WERI-Rb-1 (cell line): ENCODE measurements at regions not wholly inside any gene's neighbourhood (a gene's known extent, or its start where the extent isn't known, plus 50 kb on each side); places are given as distances from the start of the nearest gene placed in this dataset.
"Not testable (repeated sequence)": the region's sequence is repeated elsewhere in the genome, so short reads cannot be mapped to it uniquely, and the experiment has no call there.

Experiments used
- DNase-seq: peaks from one replicate; pipeline ENCODE4 v3.0.0-alpha.2; 2020
- H3K27ac ChIP-seq: fragments of 250-450 bp; sonication (Bioruptor Pico); 2 replicates; pipeline ENCODE4 v1.5.1; 2020; ENCODE audit warnings: mild to moderate bottlenecking, moderate library complexity
- H3K27me3 ChIP-seq: fragments of 250-450 bp; sonication (Bioruptor Pico); 2 replicates; pipeline ENCODE4 v1.5.1; 2021; ENCODE audit warnings: mild to moderate bottlenecking, low read depth, moderate library complexity; ENCODE audit not compliant: insufficient read depth, severe bottlenecking
- H3K36me3 ChIP-seq: fragments of 250-450 bp; sonication (Bioruptor Pico); 2 replicates; pipeline ENCODE4 v1.5.1; 2020; ENCODE audit warnings: mild to moderate bottlenecking, moderate library complexity
- H3K4me3 ChIP-seq: 2 replicates; pipeline ENCODE4 v1.5.1; 2011; ENCODE audit warnings: low read depth, mild to moderate bottlenecking, control low read depth, low read length
- H3K9me3 ChIP-seq: fragments of 250-450 bp; sonication (Bioruptor Pico); 2 replicates; pipeline ENCODE4 v1.5.1; 2021; ENCODE audit warnings: mild to moderate bottlenecking, moderate library complexity; ENCODE audit not compliant: severe bottlenecking
- CTCF ChIP-seq: IDR thresholded peaks from 2 replicates; pipeline ENCODE4 v1.5.1; 2011; ENCODE audit warnings: low read depth, mild to moderate bottlenecking, control low read depth, inconsistent platforms, low read length

- no peak for TF ChIP-seq CTCF
- no peaks in the 10 kb centered on the region for H3K36me3 ChIP-seq
- no peak for DNase-seq
- H3K27me3 ChIP-seq = peaks cover 64% of the 10 kb centered on the region
- H3K4me3 ChIP-seq = no peak overlapping the region
- no peaks in the 10 kb centered on the region for H3K9me3 ChIP-seq
- H3K27ac ChIP-seq = no peak overlapping the region
Measured at GRCh38 chr11:134844838-134845237, 432.8 kb upstream of the B3GAT1 start.

- Histone ChIP-seq H3K9me3 (no peaks in the 10 kb centered on the region), H3K27ac (no peak overlapping the region), H3K4me3 (no peak overlapping the region), H3K27me3 (peaks cover 68% of the 10 kb centered on the region), H3K36me3 (no peaks in the 10 kb centered on the region)
- DNase-seq = no peak
- no peak for TF ChIP-seq CTCF
Measured at GRCh38 chr11:134843735-134844134, 431.7 kb upstream of the B3GAT1 start.

DNA sequence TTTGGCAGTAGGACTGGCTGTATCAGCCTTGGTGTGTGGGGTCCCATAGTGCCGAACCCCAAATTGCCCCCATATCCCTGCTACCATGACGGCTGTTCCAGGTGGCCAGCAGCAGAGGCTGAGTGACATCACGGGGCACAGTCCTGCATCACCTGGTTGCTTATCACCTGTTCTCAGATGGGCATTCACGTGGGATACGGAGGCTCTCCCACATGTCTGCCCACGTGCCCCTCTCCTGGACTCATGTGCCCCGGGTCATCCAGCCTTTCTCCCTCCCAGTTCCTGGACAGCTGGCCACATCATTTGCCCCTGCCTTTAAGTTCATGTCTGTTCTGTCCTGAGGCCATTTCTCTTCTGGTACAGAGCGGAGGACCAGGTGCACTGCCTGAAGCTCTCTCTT, 431.0 kb upstream of the B3GAT1 start:
- Histone ChIP-seq H3K4me3 (no peak overlapping the region), H3K27me3 (peaks cover 70% of the 10 kb centered on the region), H3K36me3 (no peaks in the 10 kb centered on the region), H3K9me3 (no peaks in the 10 kb centered on the region), H3K27ac (no peak overlapping the region)
- no peak for DNase-seq
- no peak for TF ChIP-seq CTCF

DNA sequence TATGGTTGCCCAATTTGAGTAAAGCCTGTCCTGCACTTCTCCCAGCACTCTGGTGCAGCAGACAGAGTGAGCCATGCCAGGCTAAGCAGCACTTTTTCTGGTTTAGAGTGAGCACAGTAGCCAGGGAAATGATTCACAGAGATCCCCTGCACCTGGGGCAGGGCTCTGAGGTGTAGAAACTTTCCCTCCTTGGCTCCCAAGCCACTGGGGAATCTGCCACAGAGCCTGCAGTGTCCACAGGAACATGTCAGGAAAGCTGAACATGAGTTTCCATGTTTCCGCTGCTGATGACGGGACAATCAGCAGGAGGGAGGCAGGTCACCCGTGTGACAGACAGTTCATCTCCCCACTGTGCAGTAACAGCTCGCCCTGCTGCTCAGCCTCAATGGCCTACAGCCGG, 429.9 kb upstream of the B3GAT1 start:
- no peaks in the 10 kb centered on the region for H3K9me3 ChIP-seq
- H3K4me3 ChIP-seq = no peak overlapping the region
- no peak for TF ChIP-seq CTCF
- no peaks in the 10 kb centered on the region for H3K36me3 ChIP-seq
- peaks cover 76% of the 10 kb centered on the region for H3K27me3 ChIP-seq
- no peak overlapping the region for H3K27ac ChIP-seq
- DNase-seq = no peak

- peaks cover 74% of the 10 kb centered on the region for H3K27me3 ChIP-seq
- H3K9me3 ChIP-seq = no peaks in the 10 kb centered on the region
- H3K27ac ChIP-seq = no peak overlapping the region
- no peak for TF ChIP-seq CTCF
- DNase-seq = no peak
- no peak overlapping the region for H3K4me3 ChIP-seq
- H3K36me3 ChIP-seq = no peaks in the 10 kb centered on the region
Measured at GRCh38 chr11:134841411-134841810, 429.4 kb upstream of the B3GAT1 start.

GRCh38 chr11:134840945-134841344, 428.9 kb upstream of the B3GAT1 start:
- Histone ChIP-seq H3K27me3 (peaks cover 77% of the 10 kb centered on the region), H3K36me3 (no peaks in the 10 kb centered on the region), H3K9me3 (no peaks in the 10 kb centered on the region), H3K27ac (no peak overlapping the region), H3K4me3 (no peak overlapping the region)
- no peak for TF ChIP-seq CTCF
- no peak for DNase-seq

DNA sequence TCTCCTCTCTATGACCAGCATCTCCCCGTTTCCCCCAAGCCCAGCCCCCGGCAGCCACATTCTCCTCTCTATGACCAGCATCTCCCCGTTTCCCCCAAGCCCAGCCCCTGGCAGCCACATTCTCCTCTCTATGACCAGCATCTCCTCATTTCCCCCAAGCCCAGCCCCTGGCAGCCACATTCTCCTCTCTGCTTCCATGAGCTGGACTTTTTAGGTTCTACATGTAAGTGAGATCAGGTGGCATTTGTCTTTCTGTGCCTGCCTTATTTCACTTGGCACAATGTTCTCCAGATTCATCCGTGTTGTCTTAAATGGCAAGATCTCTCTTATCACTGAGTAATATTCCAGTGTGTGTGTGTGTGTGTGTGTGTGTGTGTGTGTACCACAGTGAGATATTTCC, 428.1 kb upstream of the B3GAT1 start:
- not testable (repeated sequence) for H3K27ac ChIP-seq, H3K9me3 ChIP-seq, H3K36me3 ChIP-seq, DNase-seq, H3K4me3 ChIP-seq
- peaks cover 81% of the 10 kb centered on the region for H3K27me3 ChIP-seq
